ENCODE measurements at regions not wholly inside any gene's neighbourhood (a gene's known extent, or its start where the extent isn't known, plus 50 kb on each side); places are given as distances from the start of the nearest gene placed in this dataset.

GRCh38 chr9:108684288-108685025, 171.3 kb downstream of the ACTL7B start:
- H3K4me2 ChIP-seq (ENCODE audit: low read depth, low read length) = no peak overlapping the region
- H4K20me1 ChIP-seq (ENCODE audit: insufficient read depth, low read length) = no peaks in the 10 kb centered on the region
- no peaks in the 10 kb centered on the region for H3K36me3 ChIP-seq (replicated peaks in 1 of 2; ENCODE audit: control insufficient read depth in 1 of 2, insufficient read depth in 2 of 2, low read length in 2 of 2)
- DNase-seq (ENCODE audit: low spot score) (no peak), ATAC-seq (no peak), FAIRE-seq (no peak)
- H3K9ac ChIP-seq (ENCODE audit: insufficient read depth, low read depth, low read length) = no peak overlapping the region
- POLR2A ChIA-PET = no interaction called here
- H3K4me1 ChIP-seq (ENCODE audit: insufficient read depth, low read length) = no peaks in the 10 kb centered on the region
- peaks cover 7% of the 10 kb centered on the region for H3K9me3 ChIP-seq (ENCODE audit: low read length)
- in situ Hi-C loops (cut with HindIII; ENCODE audit: extremely low pct_ligation_motif_present, low pct_unique_long_range_greater_than_20kb) = no loop called here
- H3K4me3 ChIP-seq (replicated peaks in 1 of 3; ENCODE audit: insufficient read depth in 1 of 3, low read depth in 2 of 3, low read length in 3 of 3) = no peak overlapping the region
- intact Hi-C loops (cut with micrococcal nuclease; ENCODE audit: unreplicated experiment) = no loop called here
- BruUV-seq (replicated peaks) = no TSS peak
- H3K27me3 ChIP-seq (ENCODE audit: control insufficient read depth in 1 of 2, insufficient read depth in 2 of 2, low read length in 2 of 2) = peaks cover 0 to 7% of the 10 kb centered on the region in 2 experiments; a peak in 2 of 5 replicates
- H3K27ac ChIP-seq (ENCODE audit: extremely low read length, insufficient read depth, low read length) = no peak overlapping the region
- CTCF ChIA-PET (ENCODE audit: low intra/inter-chr PET ratio, low total read pairs) = no interaction called here
- TF ChIP-seq XRCC5 (optimal IDR thresholded peaks at IDR 0.05; ENCODE audit: low read length) (no peak), KMT2A (CRISPR knock-in tag; IDR thresholded peaks at IDR 0.05) (no peak), ZNF749 (CRISPR knock-in tag; IDR thresholded peaks at IDR 0.05; ENCODE audit: borderline replicate concordance) (no peak), E2F5 (CRISPR knock-in tag; conservative IDR thresholded peaks at IDR 0.05) (no peak), HNRNPL (IDR thresholded peaks at IDR 0.05; ENCODE audit: low read depth, low read length) (no peak), MIER2 (CRISPR knock-in tag; IDR thresholded peaks at IDR 0.05) (no peak)
- TF ChIP-seq, protein P1, sequence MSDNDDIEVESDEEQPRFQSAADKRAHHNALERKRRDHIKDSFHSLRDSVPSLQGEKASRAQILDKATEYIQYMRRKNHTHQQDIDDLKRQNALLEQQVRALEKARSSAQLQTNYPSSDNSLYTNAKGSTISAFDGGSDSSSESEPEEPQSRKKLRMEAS (IDR thresholded peaks at IDR 0.05) = no peak
- TF ChIP-seq, protein P2, sequence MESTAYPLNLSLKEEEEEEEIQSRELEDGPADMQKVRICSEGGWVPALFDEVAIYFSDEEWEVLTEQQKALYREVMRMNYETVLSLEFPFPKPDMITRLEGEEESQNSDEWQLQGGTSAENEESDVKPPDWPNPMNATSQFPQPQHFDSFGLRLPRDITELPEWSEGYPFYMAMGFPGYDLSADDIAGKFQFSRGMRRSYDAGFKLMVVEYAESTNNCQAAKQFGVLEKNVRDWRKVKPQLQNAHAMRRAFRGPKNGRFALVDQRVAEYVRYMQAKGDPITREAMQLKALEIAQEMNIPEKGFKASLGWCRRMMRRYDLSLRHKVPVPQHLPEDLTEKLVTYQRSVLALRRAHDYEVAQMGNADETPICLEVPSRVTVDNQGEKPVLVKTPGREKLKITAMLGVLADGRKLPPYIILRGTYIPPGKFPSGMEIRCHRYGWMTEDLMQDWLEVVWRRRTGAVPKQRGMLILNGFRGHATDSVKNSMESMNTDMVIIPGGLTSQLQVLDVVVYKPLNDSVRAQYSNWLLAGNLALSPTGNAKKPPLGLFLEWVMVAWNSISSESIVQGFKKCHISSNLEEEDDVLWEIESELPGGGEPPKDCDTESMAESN (CRISPR knock-in tag; conservative IDR thresholded peaks at IDR 0.05) = no peak
- no peaks in the 10 kb centered on the region for H3K79me2 ChIP-seq (ENCODE audit: insufficient read depth, low read length)
- H2AFZ ChIP-seq (ENCODE audit: low read length) = no peak overlapping the region
- WGBS (ENCODE audit: low lambda C conversion rate) = 36% methylated on average over 4 of the region's 4 CpGs

All from HepG2 (cell line).